ENCODE measurements at regions not wholly inside any gene's neighbourhood (a gene's known extent, or its start where the extent isn't known, plus 50 kb on each side); places are given as distances from the start of the nearest gene placed in this dataset.

- TF ChIP-seq PRDM15 (CRISPR knock-in tag; IDR thresholded peaks at IDR 0.05) (no peak), FOXP4 (CRISPR knock-in tag; IDR thresholded peaks at IDR 0.05) (no peak), ERG (CRISPR knock-in tag; IDR thresholded peaks at IDR 0.05) (no peak), RORB (CRISPR knock-in tag; IDR thresholded peaks at IDR 0.05) (no peak), ATF1 (CRISPR knock-in tag; IDR thresholded peaks at IDR 0.05) (no peak), HMGA2 (CRISPR knock-in tag; IDR thresholded peaks at IDR 0.05) (no peak), E2F4 (CRISPR knock-in tag; IDR thresholded peaks at IDR 0.05; ENCODE audit: borderline replicate concordance, low read depth) (no peak), ZNF396 (CRISPR knock-in tag; IDR thresholded peaks at IDR 0.05; ENCODE audit: borderline replicate concordance) (no peak), ZNF425 (CRISPR knock-in tag; conservative IDR thresholded peaks at IDR 0.05) (no peak), ZNF317 (CRISPR knock-in tag; IDR thresholded peaks at IDR 0.05; ENCODE audit: borderline replicate concordance, low read depth) (no peak)
These were observed 517.7 kb upstream of the WWC1 start (continued) for GRCh38 chr5:167773668-167774301.

- ChIA-PET CTCF (no interaction called here), POLR2A (no interaction called here)
- no peaks in the 10 kb centered on the region for H3K36me3 Mint-ChIP-seq
- no peak overlapping the region for H3K27ac Mint-ChIP-seq
- no peaks in the 10 kb centered on the region for H3K9me3 Mint-ChIP-seq
- H3K27me3 Mint-ChIP-seq (ENCODE audit: low read depth): no peaks in the 10 kb centered on the region
- ATAC-seq (no peak), DNase-seq (ENCODE audit: low spot score) (no peak)
- H3K4me1 Mint-ChIP-seq: 0 out of 2 replicates have a peak, but pooled peaks cover 4% of the 10 kb centered on the region
- no peak overlapping the region for H3K4me3 Mint-ChIP-seq
- TF ChIP-seq STAT6 (CRISPR knock-in tag; conservative IDR thresholded peaks at IDR 0.05; ENCODE audit: low read depth): no peak
- TF ChIP-seq FOXP1 (CRISPR knock-in tag; IDR thresholded peaks at IDR 0.05; ENCODE audit: borderline replicate concordance): no peak
- no peak for TF ChIP-seq PREB (CRISPR knock-in tag; IDR thresholded peaks at IDR 0.05; ENCODE audit: borderline replicate concordance)
- TF ChIP-seq OVOL2 (CRISPR knock-in tag; IDR thresholded peaks at IDR 0.05; ENCODE audit: borderline replicate concordance): no peak
- no peak for TF ChIP-seq NR3C1 (CRISPR knock-in tag; conservative IDR thresholded peaks at IDR 0.05; ENCODE audit: low read depth)
- TF ChIP-seq ZNF423 (CRISPR knock-in tag; IDR thresholded peaks at IDR 0.05): no peak
- no peak for TF ChIP-seq ZNF263 (CRISPR knock-in tag; IDR thresholded peaks at IDR 0.05; ENCODE audit: low read depth)
- no peak for TF ChIP-seq TCF7 (CRISPR knock-in tag; IDR thresholded peaks at IDR 0.05; ENCODE audit: low read depth)
- TF ChIP-seq IRF1 (CRISPR knock-in tag; IDR thresholded peaks at IDR 0.05): no peak
These were observed 513.7 kb upstream of the WWC1 start for GRCh38 chr5:167777746-167778145.
